NCI-H2081 (cell line): ENCODE measurements at regions not wholly inside any gene's neighbourhood (a gene's known extent, or its start where the extent isn't known, plus 50 kb on each side); places are given as distances from the start of the nearest gene placed in this dataset.
"Not testable (repeated sequence)": the region's sequence is repeated elsewhere in the genome, so short reads cannot be mapped to it uniquely, and the experiment has no call there.

Experiments
- DNase-seq, 2 experiments: peaks; one replicate each; lab custom pipeline; 2025; lab: John Stamatoyannopoulos, UW

GRCh38 chrX:106220177-106220576 lies 52.1 kb downstream of the PWWP3B start:
- peak in 1 of 2 experiments; percentile 6 for DNase-seq

GRCh38 chrX:106243376-106243775 lies 75.3 kb downstream of the PWWP3B start:
- no peak for DNase-seq

- no peak for DNase-seq
Measured at GRCh38 chrX:106246511-106246910, 78.4 kb downstream of the PWWP3B start.

GRCh38 chrX:106247162-106247561 lies 79.1 kb downstream of the PWWP3B start:
- no peak for DNase-seq

GRCh38 chrX:106249706-106250379 lies 81.7 kb downstream of the PWWP3B start:
- no peak for DNase-seq

- DNase-seq: no peak
Measured at GRCh38 chrX:106263817-106264216, 95.7 kb downstream of the PWWP3B start.

- DNase-seq: not testable (repeated sequence)
Measured at GRCh38 chrX:106273947-106274587, 106.0 kb downstream of the PWWP3B start.

GRCh38 chrX:106275172-106275571 lies 107.1 kb downstream of the PWWP3B start:
- not testable (repeated sequence) for DNase-seq

- no peak for DNase-seq
Measured at GRCh38 chrX:106278951-106279350, 110.8 kb downstream of the PWWP3B start.

- DNase-seq: no peak
Measured at GRCh38 chrX:106281383-106281782, 113.3 kb downstream of the PWWP3B start.

GRCh38 chrX:106283841-106284240 lies 115.7 kb downstream of the PWWP3B start:
- no peak for DNase-seq

GRCh38 chrX:106284431-106285025 lies 116.4 kb downstream of the PWWP3B start:
- no peak for DNase-seq

GRCh38 chrX:106286053-106286650 lies 118.0 kb downstream of the PWWP3B start:
- DNase-seq: no peak

- not testable (repeated sequence) for DNase-seq
Measured at GRCh38 chrX:106290778-106291177, 122.7 kb downstream of the PWWP3B start.

- DNase-seq: not testable (repeated sequence)
Measured at GRCh38 chrX:106291779-106292390, 123.8 kb downstream of the PWWP3B start.

GRCh38 chrX:106300239-106300638 lies 132.1 kb downstream of the PWWP3B start:
- DNase-seq: no peak

GRCh38 chrX:106300656-106301055 lies 132.6 kb downstream of the PWWP3B start:
- no peak for DNase-seq

- no peak for DNase-seq
Measured at GRCh38 chrX:106302304-106302703, 134.2 kb downstream of the PWWP3B start.

- no peak for DNase-seq
Measured at GRCh38 chrX:106306391-106306947, 138.4 kb downstream of the PWWP3B start.

GRCh38 chrX:106323357-106323756 lies 155.3 kb downstream of the PWWP3B start:
- DNase-seq: no peak

GRCh38 chrX:106331606-106332005 lies 163.5 kb downstream of the PWWP3B start:
- no peak for DNase-seq

GRCh38 chrX:106341823-106342222 lies 173.7 kb downstream of the PWWP3B start:
- DNase-seq: no peak
